HK-2 (cell line): ENCODE measurements at regions not wholly inside any gene's neighbourhood (a gene's known extent, or its start where the extent isn't known, plus 50 kb on each side); places are given as distances from the start of the nearest gene placed in this dataset.

Experiments
- DNase-seq: peaks from one replicate; pipeline ENCODE4 v3.0.0-alpha.2; 2018; ENCODE audit not compliant: unreplicated experiment

GRCh38 chr10:117927871-117928270 lies 118.9 kb downstream of the RAB11FIP2 start:
- DNase-seq: no peak

GRCh38 chr10:117928281-117928680 lies 118.5 kb downstream of the RAB11FIP2 start:
- no peak for DNase-seq

GRCh38 chr10:117928741-117929140 lies 118.0 kb downstream of the RAB11FIP2 start:
- no peak for DNase-seq

GRCh38 chr10:117929327-117930067 lies 117.2 kb downstream of the RAB11FIP2 start:
- no peak for DNase-seq

GRCh38 chr10:117931078-117931477 lies 115.7 kb downstream of the RAB11FIP2 start:
- DNase-seq: no peak

GRCh38 chr10:117933036-117933435 lies 113.7 kb downstream of the RAB11FIP2 start:
- DNase-seq: no peak

GRCh38 chr10:117934477-117934876 lies 112.3 kb downstream of the RAB11FIP2 start:
- DNase-seq: no peak

GRCh38 chr10:117936141-117936540 lies 110.6 kb downstream of the RAB11FIP2 start:
- DNase-seq: no peak

- no peak for DNase-seq
Observed at GRCh38 chr10:117936566-117936965, 110.2 kb downstream of the RAB11FIP2 start.

GRCh38 chr10:117936976-117937375 lies 109.8 kb downstream of the RAB11FIP2 start:
- no peak for DNase-seq

GRCh38 chr10:117938104-117938503 lies 108.6 kb downstream of the RAB11FIP2 start:
- no peak for DNase-seq

GRCh38 chr10:117942226-117942625 lies 104.5 kb downstream of the RAB11FIP2 start:
- no peak for DNase-seq

- DNase-seq: no peak
Observed at GRCh38 chr10:117944676-117945447, 101.9 kb downstream of the RAB11FIP2 start.

GRCh38 chr10:117945651-117946050 lies 101.1 kb downstream of the RAB11FIP2 start:
- DNase-seq: no peak

- DNase-seq: no peak
Observed at GRCh38 chr10:117946525-117947070, 100.1 kb downstream of the RAB11FIP2 start.

GRCh38 chr10:117948493-117948892 lies 98.2 kb downstream of the RAB11FIP2 start:
- DNase-seq: no peak

- no peak for DNase-seq
Observed at GRCh38 chr10:117950408-117950807, 96.3 kb downstream of the RAB11FIP2 start.
